ENCODE measurements at regions not wholly inside any gene's neighbourhood (a gene's known extent, or its start where the extent isn't known, plus 50 kb on each side); places are given as distances from the start of the nearest gene placed in this dataset.

- TF ChIP-seq CTCF (IDR thresholded peaks at IDR 0.05) (no peak), EP300 (IDR thresholded peaks at IDR 0.05) (no peak), MAX (IDR thresholded peaks at IDR 0.05) (no peak), RAD21 (conservative IDR thresholded peaks at IDR 0.05 in 1 of 2, IDR thresholded peaks at IDR 0.05 in 1 of 2) (no peak), ZC3H11A (IDR thresholded peaks at IDR 0.05) (no peak), PBX3 (IDR thresholded peaks at IDR 0.05) (no peak), RFX5 (IDR thresholded peaks at IDR 0.05) (no peak), MYC (IDR thresholded peaks at IDR 0.05; ENCODE audit: borderline replicate concordance, low read length) (no peak), CBX8 (IDR thresholded peaks at IDR 0.05) (no peak)
These were observed 122.0 kb upstream of the EGLN3 start for GRCh38 chr14:34072921-34073320.
